Right lobe of liver (tissue), 4 donors: ENCODE measurements at regions not wholly inside any gene's neighbourhood (a gene's known extent, or its start where the extent isn't known, plus 50 kb on each side); places are given as distances from the start of the nearest gene placed in this dataset.

Experiments
- POLR2A ChIP-seq: fragments of 450-650 bp; IDR thresholded peaks from one replicate; pipeline ENCODE4 v1.6.1; 2017; ENCODE audit warnings: antibody characterized with exemption, mild to moderate bottlenecking
- TF ChIP-seq, protein P1 (sequence below), 4 donors: fragments of 200-600 bp in 3 of 4; fragments of 450-650 bp in 1 of 4; IDR thresholded peaks; one replicate each; pipeline versions ENCODE4 v1.5.1 to v1.8.0; 2016 to 2022; ENCODE audit warnings: antibody characterized with exemption in 4 of 4, mild to moderate bottlenecking in 2 of 4
- donor health status: DM: no; HTN: no; CAD: no.
- donor health status: DM: no; HTN: no; CAD: no.
- donor health status: DM: no; HTN: yes; CAD: no.

- TF ChIP-seq, protein P1, sequence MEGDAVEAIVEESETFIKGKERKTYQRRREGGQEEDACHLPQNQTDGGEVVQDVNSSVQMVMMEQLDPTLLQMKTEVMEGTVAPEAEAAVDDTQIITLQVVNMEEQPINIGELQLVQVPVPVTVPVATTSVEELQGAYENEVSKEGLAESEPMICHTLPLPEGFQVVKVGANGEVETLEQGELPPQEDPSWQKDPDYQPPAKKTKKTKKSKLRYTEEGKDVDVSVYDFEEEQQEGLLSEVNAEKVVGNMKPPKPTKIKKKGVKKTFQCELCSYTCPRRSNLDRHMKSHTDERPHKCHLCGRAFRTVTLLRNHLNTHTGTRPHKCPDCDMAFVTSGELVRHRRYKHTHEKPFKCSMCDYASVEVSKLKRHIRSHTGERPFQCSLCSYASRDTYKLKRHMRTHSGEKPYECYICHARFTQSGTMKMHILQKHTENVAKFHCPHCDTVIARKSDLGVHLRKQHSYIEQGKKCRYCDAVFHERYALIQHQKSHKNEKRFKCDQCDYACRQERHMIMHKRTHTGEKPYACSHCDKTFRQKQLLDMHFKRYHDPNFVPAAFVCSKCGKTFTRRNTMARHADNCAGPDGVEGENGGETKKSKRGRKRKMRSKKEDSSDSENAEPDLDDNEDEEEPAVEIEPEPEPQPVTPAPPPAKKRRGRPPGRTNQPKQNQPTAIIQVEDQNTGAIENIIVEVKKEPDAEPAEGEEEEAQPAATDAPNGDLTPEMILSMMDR (IDR thresholded peaks at IDR 0.05): no peak
- no peak for TF ChIP-seq POLR2A
These were observed 1011.7 kb downstream of the GATA3 start for GRCh38 chr10:9066152-9066551.
